ENCODE measurements at regions not wholly inside any gene's neighbourhood (a gene's known extent, or its start where the extent isn't known, plus 50 kb on each side); places are given as distances from the start of the nearest gene placed in this dataset.

GRCh38 chr13:71218960-71219359 lies 648.0 kb downstream of the DACH1 start:
- H3K36me3 ChIP-seq (ENCODE audit: insufficient read depth in 1 of 2, low read depth in 1 of 2) = no peaks in the 10 kb centered on the region
- ATAC-seq = no peak
- H3K9me3 ChIP-seq = no peaks in the 10 kb centered on the region
- H3K27me3 ChIP-seq (ENCODE audit: insufficient read depth in 3 of 3, low read length in 2 of 3) = no peaks in the 10 kb centered on the region
- intact Hi-C loops (cut with DNase I) = no loop called here
- H3K4me3 ChIP-seq = no peak overlapping the region
- DNase-seq = no peak
- WGBS, 3 donors = 44 to 53% (median 53%) methylated on average over 3 of the region's 3 CpGs
- no peak overlapping the region for H3K27ac ChIP-seq
- TF ChIP-seq CTCF (IDR thresholded peaks at IDR 0.05) = no peak
- no peaks in the 10 kb centered on the region for H3K4me1 ChIP-seq

- Histone ChIP-seq H3K36me3 (ENCODE audit: insufficient read depth in 1 of 2, low read depth in 1 of 2) (no peaks in the 10 kb centered on the region), H3K9me3 (no peaks in the 10 kb centered on the region), H3K4me3 (no peak overlapping the region), H3K27me3 (ENCODE audit: insufficient read depth in 3 of 3, low read length in 2 of 3) (no peaks in the 10 kb centered on the region), H3K27ac (no peak overlapping the region), H3K4me1 (no peaks in the 10 kb centered on the region)
- intact Hi-C loops (cut with DNase I) = no loop called here
- ATAC-seq (no peak), DNase-seq (no peak)
- 62 to 73% (median 64%) methylated on average over 3 of the region's 3 CpGs for WGBS, 3 donors
- no peak for TF ChIP-seq CTCF (IDR thresholded peaks at IDR 0.05)
These were observed 649.2 kb downstream of the DACH1 start for GRCh38 chr13:71217827-71218226.

- H3K4me3 ChIP-seq = no peak overlapping the region
- H3K4me1 ChIP-seq = no peaks in the 10 kb centered on the region
- ATAC-seq (no peak), DNase-seq (no peak)
- no peak for TF ChIP-seq CTCF (IDR thresholded peaks at IDR 0.05)
- no peaks in the 10 kb centered on the region for H3K9me3 ChIP-seq
- WGBS, 3 donors = 74 to 80% (median 75%) methylated on average over 4 of the region's 4 CpGs
- H3K36me3 ChIP-seq (ENCODE audit: insufficient read depth in 1 of 2, low read depth in 1 of 2) = no peaks in the 10 kb centered on the region
- intact Hi-C loops (cut with DNase I) = no loop called here
- H3K27me3 ChIP-seq (ENCODE audit: insufficient read depth in 3 of 3, low read length in 2 of 3) = no peaks in the 10 kb centered on the region
- no peak overlapping the region for H3K27ac ChIP-seq
These were observed 652.2 kb downstream of the DACH1 start for GRCh38 chr13:71214821-71215220.

- TF ChIP-seq CTCF (IDR thresholded peaks at IDR 0.05) = no peak
- WGBS, 3 donors = 90 to 92% (median 92%) methylated on average over 3 of the region's 3 CpGs
- Histone ChIP-seq H3K27me3 (ENCODE audit: insufficient read depth in 3 of 3, low read length in 2 of 3) (no peaks in the 10 kb centered on the region), H3K36me3 (ENCODE audit: insufficient read depth in 1 of 2, low read depth in 1 of 2) (no peaks in the 10 kb centered on the region), H3K27ac (no peak overlapping the region), H3K4me1 (no peaks in the 10 kb centered on the region), H3K4me3 (no peak overlapping the region), H3K9me3 (no peaks in the 10 kb centered on the region)
- ATAC-seq = no peak
- DNase-seq = no peak
- intact Hi-C loops (cut with DNase I) = no loop called here
These were observed 652.6 kb downstream of the DACH1 start for GRCh38 chr13:71214357-71214756.

- ATAC-seq (no peak), DNase-seq (no peak)
- intact Hi-C loops (cut with DNase I) = no loop called here
- 81 to 92% (median 83%) methylated on average over 2 of the region's 2 CpGs for WGBS, 3 donors
- Histone ChIP-seq H3K4me1 (no peaks in the 10 kb centered on the region), H3K9me3 (no peaks in the 10 kb centered on the region), H3K36me3 (ENCODE audit: insufficient read depth in 1 of 2, low read depth in 1 of 2) (no peaks in the 10 kb centered on the region), H3K27ac (no peak overlapping the region), H3K4me3 (no peak overlapping the region), H3K27me3 (ENCODE audit: insufficient read depth in 3 of 3, low read length in 2 of 3) (no peaks in the 10 kb centered on the region)
- TF ChIP-seq CTCF (IDR thresholded peaks at IDR 0.05) = no peak
These were observed 653.7 kb downstream of the DACH1 start for GRCh38 chr13:71213252-71213821.
